ENCODE measurements at regions not wholly inside any gene's neighbourhood (a gene's known extent, or its start where the extent isn't known, plus 50 kb on each side); places are given as distances from the start of the nearest gene placed in this dataset.

DNA sequence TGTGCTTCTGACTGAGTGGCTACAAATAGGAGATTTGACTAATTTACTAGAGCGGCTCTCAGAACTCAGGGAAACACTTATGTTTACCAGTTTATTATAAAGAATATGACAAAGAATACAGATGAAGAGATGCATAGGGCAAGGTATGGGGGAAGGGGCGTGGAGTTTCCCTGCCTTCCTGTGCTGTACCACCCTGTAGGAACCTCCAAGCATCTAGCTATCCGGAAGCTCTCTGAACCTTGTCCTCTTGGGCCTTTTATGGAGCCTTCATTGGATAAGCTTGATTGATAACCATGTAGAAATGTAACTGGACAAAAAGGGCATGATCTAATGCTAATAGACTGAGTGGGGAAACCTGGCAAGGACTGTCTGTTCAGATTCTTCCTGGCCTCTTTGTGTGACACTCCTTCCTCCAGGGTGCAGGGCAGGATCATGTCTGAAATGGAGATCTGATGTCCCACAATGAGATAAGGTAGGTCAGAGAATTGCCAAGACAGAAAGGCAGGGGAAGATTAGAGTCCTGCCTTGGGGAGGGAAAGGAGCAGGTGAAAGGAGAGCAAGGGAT is 101.8 kb upstream of the NPAS2 start:
- no peaks in the 10 kb centered on the region for H3K9me3 ChIP-seq
- H3K27me3 ChIP-seq, result no peaks in the 10 kb centered on the region
- H3K4me3 ChIP-seq, result no peak overlapping the region
- no peak for DNase-seq
- intact Hi-C loops (cut with DNase I), result no loop called here
- no peaks in the 10 kb centered on the region for H3K36me3 ChIP-seq
- H3K4me1 ChIP-seq, result no peaks in the 10 kb centered on the region
- H3K27ac ChIP-seq, result no peak overlapping the region
- TF ChIP-seq, protein P1, sequence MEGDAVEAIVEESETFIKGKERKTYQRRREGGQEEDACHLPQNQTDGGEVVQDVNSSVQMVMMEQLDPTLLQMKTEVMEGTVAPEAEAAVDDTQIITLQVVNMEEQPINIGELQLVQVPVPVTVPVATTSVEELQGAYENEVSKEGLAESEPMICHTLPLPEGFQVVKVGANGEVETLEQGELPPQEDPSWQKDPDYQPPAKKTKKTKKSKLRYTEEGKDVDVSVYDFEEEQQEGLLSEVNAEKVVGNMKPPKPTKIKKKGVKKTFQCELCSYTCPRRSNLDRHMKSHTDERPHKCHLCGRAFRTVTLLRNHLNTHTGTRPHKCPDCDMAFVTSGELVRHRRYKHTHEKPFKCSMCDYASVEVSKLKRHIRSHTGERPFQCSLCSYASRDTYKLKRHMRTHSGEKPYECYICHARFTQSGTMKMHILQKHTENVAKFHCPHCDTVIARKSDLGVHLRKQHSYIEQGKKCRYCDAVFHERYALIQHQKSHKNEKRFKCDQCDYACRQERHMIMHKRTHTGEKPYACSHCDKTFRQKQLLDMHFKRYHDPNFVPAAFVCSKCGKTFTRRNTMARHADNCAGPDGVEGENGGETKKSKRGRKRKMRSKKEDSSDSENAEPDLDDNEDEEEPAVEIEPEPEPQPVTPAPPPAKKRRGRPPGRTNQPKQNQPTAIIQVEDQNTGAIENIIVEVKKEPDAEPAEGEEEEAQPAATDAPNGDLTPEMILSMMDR (IDR thresholded peaks at IDR 0.05), result no peak
- no peak overlapping the region for H3K9ac ChIP-seq (ENCODE audit: low read depth in 2 of 2, low read length in 2 of 2)

DNA sequence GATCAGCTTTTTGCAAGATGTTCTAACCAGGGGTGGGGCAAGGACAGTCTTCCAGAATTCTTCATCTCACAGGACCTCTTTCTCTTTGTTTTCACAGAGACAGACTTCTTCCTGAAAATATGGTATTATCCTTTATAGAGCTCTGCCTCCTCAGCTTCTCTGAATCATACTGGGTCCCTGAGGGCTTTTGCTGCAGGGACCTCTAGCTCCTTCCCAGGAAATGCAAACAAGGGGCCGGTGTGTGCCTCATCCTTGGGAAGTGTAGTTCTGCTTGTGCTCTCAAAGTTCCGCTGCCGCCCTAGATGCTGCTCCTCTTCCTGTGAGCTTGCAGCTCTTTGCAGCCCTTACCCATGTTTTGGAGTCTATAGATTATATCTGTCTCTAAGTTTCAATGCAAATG is 99.5 kb upstream of the NPAS2 start:
- Histone ChIP-seq H3K4me1 (no peaks in the 10 kb centered on the region), H3K9me3 (no peaks in the 10 kb centered on the region), H3K36me3 (no peaks in the 10 kb centered on the region), H3K4me3 (no peak overlapping the region), H3K27ac (no peak overlapping the region), H3K9ac (ENCODE audit: low read depth in 2 of 2, low read length in 2 of 2) (no peak overlapping the region), H3K27me3 (no peaks in the 10 kb centered on the region)
- TF ChIP-seq, protein P1 (IDR thresholded peaks at IDR 0.05), result no peak
- DNase-seq, result no peak
- intact Hi-C loops (cut with DNase I), result no loop called here

DNA sequence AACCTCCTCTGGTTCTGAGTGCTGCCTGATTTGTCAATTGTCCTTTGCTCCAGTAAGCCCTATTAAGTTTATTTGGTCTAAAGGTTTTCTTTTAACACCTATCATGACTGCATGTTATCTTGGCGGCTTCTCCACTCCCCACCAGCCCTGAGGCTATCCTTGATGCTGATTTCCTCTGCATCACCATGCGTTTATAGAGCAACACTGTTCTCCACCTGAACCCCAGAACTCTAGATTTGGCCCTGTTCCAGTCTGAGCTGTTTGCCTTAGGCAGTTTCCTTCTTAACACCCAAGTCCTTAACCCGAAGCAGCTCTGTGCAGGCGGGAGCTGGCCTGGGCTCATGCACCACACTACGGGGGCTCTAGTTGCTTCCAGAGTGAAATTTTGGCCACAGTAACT is 98.2 kb upstream of the NPAS2 start:
- Histone ChIP-seq H3K9me3 (no peaks in the 10 kb centered on the region), H3K27me3 (no peaks in the 10 kb centered on the region), H3K4me3 (no peak overlapping the region), H3K9ac (ENCODE audit: low read depth in 2 of 2, low read length in 2 of 2) (no peak overlapping the region), H3K27ac (no peak overlapping the region), H3K4me1 (no peaks in the 10 kb centered on the region), H3K36me3 (no peaks in the 10 kb centered on the region)
- DNase-seq, result no peak
- intact Hi-C loops (cut with DNase I), result no loop called here
- TF ChIP-seq, protein P1 (IDR thresholded peaks at IDR 0.05), result no peak

DNA sequence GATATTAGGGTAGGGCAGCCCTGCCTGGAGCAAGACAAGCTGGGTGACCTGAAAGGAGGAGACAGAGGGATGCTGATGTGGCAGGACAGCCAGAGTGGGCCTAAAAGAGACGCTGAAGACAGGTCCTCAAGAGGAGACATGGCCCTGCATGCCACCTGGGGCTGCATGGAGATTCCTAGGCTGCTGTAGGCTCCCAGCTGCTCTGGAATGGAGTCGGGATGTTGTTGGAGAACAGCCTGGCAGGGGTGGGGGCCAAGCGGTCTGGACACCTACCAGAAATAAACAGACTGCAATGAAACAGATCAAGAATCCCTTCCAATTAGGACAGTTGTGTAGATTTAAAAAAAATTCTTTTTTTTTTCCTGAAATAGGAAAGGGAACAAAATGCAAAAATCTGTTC is 97.8 kb upstream of the NPAS2 start:
- Histone ChIP-seq H3K4me1 (no peaks in the 10 kb centered on the region), H3K27ac (no peak overlapping the region), H3K9ac (ENCODE audit: low read depth in 2 of 2, low read length in 2 of 2) (no peak overlapping the region), H3K9me3 (no peaks in the 10 kb centered on the region), H3K27me3 (no peaks in the 10 kb centered on the region), H3K36me3 (no peaks in the 10 kb centered on the region), H3K4me3 (no peak overlapping the region)
- TF ChIP-seq, protein P1 (IDR thresholded peaks at IDR 0.05), result no peak
- intact Hi-C loops (cut with DNase I), result no loop called here
- no peak for DNase-seq

DNA sequence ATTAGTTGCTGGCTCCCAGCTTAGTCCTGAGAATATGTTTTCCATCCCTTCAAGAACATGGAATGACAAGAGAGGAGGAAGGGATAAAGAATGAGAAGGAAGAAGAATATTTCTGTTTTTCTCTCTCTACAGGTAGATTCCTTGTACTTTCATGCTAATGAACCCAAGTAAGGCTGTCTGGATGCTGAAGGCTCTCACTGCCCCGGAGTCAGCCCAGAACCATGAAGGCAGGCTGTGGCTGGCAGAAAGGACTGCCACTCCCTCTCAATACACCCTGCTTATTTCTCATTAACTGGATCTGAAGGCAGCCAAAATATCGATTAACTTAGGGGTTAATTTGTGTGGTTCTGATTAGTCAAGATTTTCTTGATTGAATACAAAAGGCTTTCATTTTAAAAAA is 93.1 kb upstream of the NPAS2 start:
- intact Hi-C loops (cut with DNase I), result no loop called here
- no peak for DNase-seq

More for the DNA sequence above, 93.1 kb upstream of the NPAS2 start:
- TF ChIP-seq, protein P1 (IDR thresholded peaks at IDR 0.05), result no peak
- no peak overlapping the region for H3K27ac ChIP-seq
- H3K4me3 ChIP-seq, result no peak overlapping the region
- no peaks in the 10 kb centered on the region for H3K4me1 ChIP-seq
- H3K9ac ChIP-seq (ENCODE audit: low read depth in 2 of 2, low read length in 2 of 2), result no peak overlapping the region
- H3K27me3 ChIP-seq, result no peaks in the 10 kb centered on the region
- H3K36me3 ChIP-seq, result no peaks in the 10 kb centered on the region
- no peaks in the 10 kb centered on the region for H3K9me3 ChIP-seq
